ENCODE measurements at regions not wholly inside any gene's neighbourhood (a gene's known extent, or its start where the extent isn't known, plus 50 kb on each side); places are given as distances from the start of the nearest gene placed in this dataset.

DNA sequence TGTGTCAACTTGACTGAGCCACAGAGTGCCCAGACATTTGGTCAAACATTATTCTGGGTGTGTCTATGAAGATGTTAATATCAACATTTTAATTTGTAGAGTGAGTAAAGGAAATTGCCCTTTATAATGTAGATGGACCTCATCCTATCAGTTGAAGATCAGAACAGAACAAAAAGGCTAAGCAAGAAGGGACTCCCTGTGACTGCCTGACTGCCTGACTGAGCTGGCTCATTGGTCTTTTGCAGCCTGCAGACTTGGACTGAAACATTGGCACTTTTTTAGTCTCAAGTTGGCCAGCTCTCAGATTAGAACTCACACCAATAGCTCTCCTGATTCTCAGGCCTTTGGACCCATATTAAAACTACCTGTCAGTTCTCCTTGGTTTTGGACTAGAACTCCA, 600.4 kb upstream of the SLITRK6 start:
- TF ChIP-seq, protein P1, sequence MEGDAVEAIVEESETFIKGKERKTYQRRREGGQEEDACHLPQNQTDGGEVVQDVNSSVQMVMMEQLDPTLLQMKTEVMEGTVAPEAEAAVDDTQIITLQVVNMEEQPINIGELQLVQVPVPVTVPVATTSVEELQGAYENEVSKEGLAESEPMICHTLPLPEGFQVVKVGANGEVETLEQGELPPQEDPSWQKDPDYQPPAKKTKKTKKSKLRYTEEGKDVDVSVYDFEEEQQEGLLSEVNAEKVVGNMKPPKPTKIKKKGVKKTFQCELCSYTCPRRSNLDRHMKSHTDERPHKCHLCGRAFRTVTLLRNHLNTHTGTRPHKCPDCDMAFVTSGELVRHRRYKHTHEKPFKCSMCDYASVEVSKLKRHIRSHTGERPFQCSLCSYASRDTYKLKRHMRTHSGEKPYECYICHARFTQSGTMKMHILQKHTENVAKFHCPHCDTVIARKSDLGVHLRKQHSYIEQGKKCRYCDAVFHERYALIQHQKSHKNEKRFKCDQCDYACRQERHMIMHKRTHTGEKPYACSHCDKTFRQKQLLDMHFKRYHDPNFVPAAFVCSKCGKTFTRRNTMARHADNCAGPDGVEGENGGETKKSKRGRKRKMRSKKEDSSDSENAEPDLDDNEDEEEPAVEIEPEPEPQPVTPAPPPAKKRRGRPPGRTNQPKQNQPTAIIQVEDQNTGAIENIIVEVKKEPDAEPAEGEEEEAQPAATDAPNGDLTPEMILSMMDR (IDR thresholded peaks at IDR 0.05), result no peak
- no peak for TF ChIP-seq EP300 (IDR thresholded peaks at IDR 0.05)
- no peak for TF ChIP-seq POLR2A (IDR thresholded peaks at IDR 0.05)

All from ovary (tissue), 3 donors.